ENCODE measurements at regions not wholly inside any gene's neighbourhood (a gene's known extent, or its start where the extent isn't known, plus 50 kb on each side); places are given as distances from the start of the nearest gene placed in this dataset.

GRCh38 chr2:21730141-21730540 lies 606.4 kb downstream of the TDRD15 start:
- TF ChIP-seq ZFX (IDR thresholded peaks at IDR 0.05) (no peak), CTCF (conservative IDR thresholded peaks at IDR 0.05) (no peak)
- no peak overlapping the region for H3K27ac ChIP-seq

- H3K27ac ChIP-seq, result no peak overlapping the region
- no peak for TF ChIP-seq CTCF (conservative IDR thresholded peaks at IDR 0.05)
- no peak for TF ChIP-seq ZFX (IDR thresholded peaks at IDR 0.05)
These were observed 616.7 kb downstream of the TDRD15 start for GRCh38 chr2:21740484-21740883.

- no peak overlapping the region for H3K27ac ChIP-seq
- no peak for TF ChIP-seq ZFX (IDR thresholded peaks at IDR 0.05)
- no peak for TF ChIP-seq CTCF (conservative IDR thresholded peaks at IDR 0.05)
These were observed 622.7 kb downstream of the TDRD15 start for GRCh38 chr2:21746499-21746898.

GRCh38 chr2:21748501-21748900 lies 624.7 kb downstream of the TDRD15 start:
- H3K27ac ChIP-seq, result no peak overlapping the region
- TF ChIP-seq CTCF (conservative IDR thresholded peaks at IDR 0.05) (no peak), ZFX (IDR thresholded peaks at IDR 0.05) (no peak)

GRCh38 chr2:21754164-21754788 lies 630.5 kb downstream of the TDRD15 start:
- TF ChIP-seq ZFX (IDR thresholded peaks at IDR 0.05), result no peak
- TF ChIP-seq CTCF (conservative IDR thresholded peaks at IDR 0.05), result peak; percentile 65
- H3K27ac ChIP-seq, result no peak overlapping the region

GRCh38 chr2:21757805-21758430 lies 634.1 kb downstream of the TDRD15 start:
- TF ChIP-seq CTCF (conservative IDR thresholded peaks at IDR 0.05) (no peak), ZFX (IDR thresholded peaks at IDR 0.05) (no peak)
- H3K27ac ChIP-seq, result no peak overlapping the region

- TF ChIP-seq CTCF (conservative IDR thresholded peaks at IDR 0.05) (no peak), ZFX (IDR thresholded peaks at IDR 0.05) (no peak)
- H3K27ac ChIP-seq, result no peak overlapping the region
These were observed 636.1 kb downstream of the TDRD15 start for GRCh38 chr2:21759819-21760218.

Data from C4-2B (cell line).